ENCODE measurements at regions not wholly inside any gene's neighbourhood (a gene's known extent, or its start where the extent isn't known, plus 50 kb on each side); places are given as distances from the start of the nearest gene placed in this dataset.

DNA sequence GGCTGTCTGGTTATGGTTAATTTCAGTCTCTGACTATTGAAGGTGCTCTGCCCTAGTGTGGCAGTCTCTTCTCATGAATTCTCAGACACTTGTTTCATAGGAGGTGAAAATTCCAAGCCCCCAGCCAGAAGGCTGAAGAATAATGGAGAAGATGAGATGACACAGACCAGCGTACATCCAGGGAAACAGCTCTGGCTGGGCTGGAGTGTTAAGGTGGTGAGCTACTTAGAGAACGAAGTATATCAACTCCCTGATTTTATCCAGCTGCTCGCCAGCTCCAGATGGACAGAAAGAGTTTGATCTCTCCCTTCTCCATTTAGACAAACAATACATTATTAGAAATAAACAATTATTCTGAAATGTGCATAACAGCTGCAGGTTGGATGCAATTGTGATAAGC, 494.5 kb upstream of the RGMA start:
- H3K9me3 ChIP-seq = no peaks in the 10 kb centered on the region
- no peaks in the 10 kb centered on the region for H3K36me3 ChIP-seq
- no peak for TF ChIP-seq POLR2A (IDR thresholded peaks at IDR 0.05)
- TF ChIP-seq, protein P1, sequence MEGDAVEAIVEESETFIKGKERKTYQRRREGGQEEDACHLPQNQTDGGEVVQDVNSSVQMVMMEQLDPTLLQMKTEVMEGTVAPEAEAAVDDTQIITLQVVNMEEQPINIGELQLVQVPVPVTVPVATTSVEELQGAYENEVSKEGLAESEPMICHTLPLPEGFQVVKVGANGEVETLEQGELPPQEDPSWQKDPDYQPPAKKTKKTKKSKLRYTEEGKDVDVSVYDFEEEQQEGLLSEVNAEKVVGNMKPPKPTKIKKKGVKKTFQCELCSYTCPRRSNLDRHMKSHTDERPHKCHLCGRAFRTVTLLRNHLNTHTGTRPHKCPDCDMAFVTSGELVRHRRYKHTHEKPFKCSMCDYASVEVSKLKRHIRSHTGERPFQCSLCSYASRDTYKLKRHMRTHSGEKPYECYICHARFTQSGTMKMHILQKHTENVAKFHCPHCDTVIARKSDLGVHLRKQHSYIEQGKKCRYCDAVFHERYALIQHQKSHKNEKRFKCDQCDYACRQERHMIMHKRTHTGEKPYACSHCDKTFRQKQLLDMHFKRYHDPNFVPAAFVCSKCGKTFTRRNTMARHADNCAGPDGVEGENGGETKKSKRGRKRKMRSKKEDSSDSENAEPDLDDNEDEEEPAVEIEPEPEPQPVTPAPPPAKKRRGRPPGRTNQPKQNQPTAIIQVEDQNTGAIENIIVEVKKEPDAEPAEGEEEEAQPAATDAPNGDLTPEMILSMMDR (IDR thresholded peaks at IDR 0.05) = no peak
- intact Hi-C loops (cut with DNase I; ENCODE audit: low total_unique reads) = no loop called here
- H3K4me3 ChIP-seq = no peak overlapping the region
- peaks cover 0 to 3% of the 10 kb centered on the region in 2 donors for H3K4me1 ChIP-seq
- H3K27me3 ChIP-seq = no peaks in the 10 kb centered on the region
- DNase-seq = peak; percentile 21 to 42
- H3K27ac ChIP-seq = peak overlapping the region; percentile 28 to 43

DNA sequence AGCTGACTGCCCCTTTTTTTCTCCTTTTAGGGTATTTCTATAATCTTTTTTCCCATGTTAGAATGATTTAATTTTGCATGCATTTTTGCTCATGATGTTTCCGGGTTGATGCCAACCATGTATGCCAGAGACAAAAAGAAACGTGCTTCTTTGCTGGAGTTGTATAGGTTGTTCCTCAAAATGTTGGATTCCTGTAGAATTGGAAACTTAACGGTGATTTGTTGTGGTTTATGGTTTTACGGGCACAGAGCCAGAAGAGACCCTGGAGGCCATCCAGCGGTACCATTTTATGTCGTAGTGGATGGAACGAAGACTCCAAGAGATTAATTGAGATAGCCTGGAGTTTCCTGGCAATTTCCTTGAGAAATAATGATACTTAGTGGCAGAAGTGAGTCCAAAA, 481.5 kb upstream of the RGMA start:
- Histone ChIP-seq H3K27ac (no peak overlapping the region), H3K9me3 (no peaks in the 10 kb centered on the region)
- intact Hi-C loops (cut with DNase I; ENCODE audit: low total_unique reads) = no loop called here

DNA sequence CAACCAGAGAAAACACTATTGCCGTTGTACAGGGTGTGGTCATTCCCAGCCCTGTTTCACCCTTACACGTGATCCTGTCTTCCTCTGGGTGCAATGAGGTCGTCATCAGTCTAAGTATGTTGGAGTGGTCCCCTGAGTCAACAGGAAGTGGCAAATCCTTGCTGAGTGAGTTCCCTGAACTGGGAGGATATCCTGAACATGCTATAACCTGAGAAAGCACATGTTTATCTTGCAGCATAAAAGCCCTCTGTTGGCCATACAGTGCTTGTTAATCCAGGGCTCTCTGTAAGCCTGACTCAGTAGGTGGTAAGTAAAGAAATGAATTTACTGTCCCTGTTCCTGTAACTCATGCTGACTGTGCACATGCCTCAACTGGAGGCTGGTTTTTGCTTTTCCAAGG, 477.8 kb upstream of the RGMA start:
- intact Hi-C loops (cut with DNase I; ENCODE audit: low total_unique reads) = no loop called here
- no peak for DNase-seq

More for the DNA sequence above, 481.5 kb upstream of the RGMA start:
- H3K36me3 ChIP-seq = no peaks in the 10 kb centered on the region
- H3K4me1 ChIP-seq = no peaks in the 10 kb centered on the region
- DNase-seq = no peak
- H3K4me3 ChIP-seq = no peak overlapping the region
- no peaks in the 10 kb centered on the region for H3K27me3 ChIP-seq
- TF ChIP-seq, protein P1 (IDR thresholded peaks at IDR 0.05) = no peak
- TF ChIP-seq POLR2A (IDR thresholded peaks at IDR 0.05) = no peak

DNA sequence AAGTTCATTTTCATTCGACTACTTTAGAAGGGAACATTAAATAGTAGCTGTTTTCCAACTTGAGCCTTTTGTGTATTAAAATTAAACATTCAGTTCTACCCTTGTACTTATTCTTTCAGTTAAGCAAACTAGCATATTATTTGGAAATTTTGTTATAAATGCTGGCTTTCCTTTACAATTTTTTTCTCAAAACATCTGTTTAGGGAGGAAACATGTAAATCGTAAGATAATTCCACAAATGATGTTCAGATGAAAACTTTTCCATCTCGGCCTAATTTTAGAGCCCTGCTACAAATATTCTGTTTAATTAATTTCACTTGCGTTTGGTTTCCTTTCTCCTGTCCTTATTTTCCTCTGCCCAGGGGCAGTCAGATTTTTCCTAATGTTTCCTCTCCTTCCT, 476.2 kb upstream of the RGMA start:
- Histone ChIP-seq H3K4me1 (no peaks in the 10 kb centered on the region), H3K9me3 (no peaks in the 10 kb centered on the region), H3K27me3 (no peaks in the 10 kb centered on the region), H3K36me3 (no peaks in the 10 kb centered on the region), H3K4me3 (no peak overlapping the region), H3K27ac (peak overlapping the region; percentile 10 to 62)
- intact Hi-C loops (cut with DNase I; ENCODE audit: low total_unique reads) = no loop called here
- no peak for DNase-seq
- TF ChIP-seq, protein P1 (IDR thresholded peaks at IDR 0.05) = no peak
- TF ChIP-seq POLR2A (IDR thresholded peaks at IDR 0.05) = no peak

More for the DNA sequence above, 477.8 kb upstream of the RGMA start:
- TF ChIP-seq, protein P1 (IDR thresholded peaks at IDR 0.05) = no peak
- no peak for TF ChIP-seq POLR2A (IDR thresholded peaks at IDR 0.05)
- H3K36me3 ChIP-seq = no peaks in the 10 kb centered on the region
- H3K4me1 ChIP-seq = no peaks in the 10 kb centered on the region
- no peaks in the 10 kb centered on the region for H3K9me3 ChIP-seq
- H3K27me3 ChIP-seq = no peaks in the 10 kb centered on the region
- no peak overlapping the region for H3K27ac ChIP-seq
- H3K4me3 ChIP-seq = no peak overlapping the region

DNA sequence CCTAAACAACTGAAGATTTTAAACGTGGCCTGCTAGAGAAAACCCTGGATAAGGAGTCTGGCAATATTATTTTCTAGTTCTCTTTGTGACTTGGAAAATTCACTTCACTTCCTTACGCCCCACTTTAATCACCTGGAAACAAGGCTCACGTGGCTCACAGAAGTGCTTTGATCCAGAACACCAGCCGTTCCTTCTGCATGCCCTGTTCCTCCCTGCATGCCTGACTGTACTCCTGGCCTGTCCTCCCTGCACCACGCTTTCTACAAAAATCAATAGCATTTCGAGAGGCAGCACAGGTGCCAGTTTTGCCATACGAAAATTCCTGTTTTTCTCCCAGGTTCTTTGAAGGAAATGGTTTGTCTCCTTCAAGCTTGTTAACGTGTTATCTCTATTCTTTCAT, 474.2 kb upstream of the RGMA start:
- H3K36me3 ChIP-seq = no peaks in the 10 kb centered on the region
- H3K27me3 ChIP-seq = no peaks in the 10 kb centered on the region
- H3K4me1 ChIP-seq = no peaks in the 10 kb centered on the region
- no peak overlapping the region for H3K4me3 ChIP-seq
- TF ChIP-seq, protein P1 (IDR thresholded peaks at IDR 0.05) = no peak
- no peak for TF ChIP-seq POLR2A (IDR thresholded peaks at IDR 0.05)
- intact Hi-C loops (cut with DNase I; ENCODE audit: low total_unique reads) = no loop called here
- H3K27ac ChIP-seq = peak overlapping the region in 1 of 2 donors; percentile 22
- H3K9me3 ChIP-seq = no peaks in the 10 kb centered on the region
- DNase-seq = no peak

Measured in uterus (tissue), 3 donors.